SU-DHL-6 (cell line): ENCODE measurements at regions not wholly inside any gene's neighbourhood (a gene's known extent, or its start where the extent isn't known, plus 50 kb on each side); places are given as distances from the start of the nearest gene placed in this dataset.
"Not testable (repeated sequence)": the region's sequence is repeated elsewhere in the genome, so short reads cannot be mapped to it uniquely, and the experiment has no call there.

Experiments used
- EZH2phosphoT487 ChIP-seq: fragments of 200-600 bp; sonication (generic), shearing (Covaris generic); conservative IDR thresholded peaks from 2 replicates; pipeline ENCODE4 v1.6.1; 2018; ENCODE audit warnings: mild to moderate bottlenecking, antibody characterized with exemption, low read length, moderate library complexity, mixed read lengths
- TF ChIP-seq, protein P1 (sequence below): fragments of 200-600 bp; sonication (generic); IDR thresholded peaks from one replicate; pipeline ENCODE4 v1.5.1; 2017; ENCODE audit warnings: antibody characterized with exemption, mild to moderate bottlenecking, low read length, moderate library complexity; ENCODE audit not compliant: insufficient read depth, poor library complexity, severe bottlenecking

DNA sequence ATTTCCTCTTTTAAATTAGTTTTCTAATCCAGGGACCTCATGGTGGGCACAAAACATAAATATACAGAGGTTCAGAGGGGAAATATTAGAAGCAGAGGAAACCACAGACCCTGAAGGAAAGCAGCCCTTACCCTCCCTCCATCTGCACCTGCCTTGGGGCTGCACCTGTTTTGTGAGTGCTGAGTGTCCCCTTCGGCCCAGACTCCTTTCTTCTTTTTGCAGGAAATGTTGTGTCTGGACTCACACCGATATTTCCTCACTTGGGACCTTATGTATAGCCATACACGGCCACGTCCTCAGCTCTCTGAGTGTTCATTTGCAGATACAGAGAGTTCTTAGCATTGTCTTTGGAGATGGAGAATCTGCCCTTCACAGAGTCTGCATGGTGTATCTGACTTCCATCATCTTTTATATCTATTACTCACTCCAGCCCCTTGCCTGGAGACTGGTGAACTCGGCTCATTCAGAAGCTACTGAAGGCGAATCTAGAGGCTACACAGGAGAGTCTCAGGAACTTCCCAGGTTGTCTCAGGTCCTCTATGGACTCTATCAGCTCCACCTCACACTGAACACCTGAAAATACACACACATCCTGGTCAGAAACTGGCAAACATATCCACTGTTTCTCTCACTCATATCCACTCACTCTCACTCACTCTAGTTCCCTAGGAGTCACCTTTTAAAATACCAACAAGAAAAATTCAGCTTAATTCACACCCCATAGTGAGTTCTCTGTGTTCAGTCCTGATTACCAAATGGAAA lies 829.7 kb downstream of the TMEM121 start:
- TF ChIP-seq EZH2phosphoT487: not testable (repeated sequence)
- TF ChIP-seq, protein P1, sequence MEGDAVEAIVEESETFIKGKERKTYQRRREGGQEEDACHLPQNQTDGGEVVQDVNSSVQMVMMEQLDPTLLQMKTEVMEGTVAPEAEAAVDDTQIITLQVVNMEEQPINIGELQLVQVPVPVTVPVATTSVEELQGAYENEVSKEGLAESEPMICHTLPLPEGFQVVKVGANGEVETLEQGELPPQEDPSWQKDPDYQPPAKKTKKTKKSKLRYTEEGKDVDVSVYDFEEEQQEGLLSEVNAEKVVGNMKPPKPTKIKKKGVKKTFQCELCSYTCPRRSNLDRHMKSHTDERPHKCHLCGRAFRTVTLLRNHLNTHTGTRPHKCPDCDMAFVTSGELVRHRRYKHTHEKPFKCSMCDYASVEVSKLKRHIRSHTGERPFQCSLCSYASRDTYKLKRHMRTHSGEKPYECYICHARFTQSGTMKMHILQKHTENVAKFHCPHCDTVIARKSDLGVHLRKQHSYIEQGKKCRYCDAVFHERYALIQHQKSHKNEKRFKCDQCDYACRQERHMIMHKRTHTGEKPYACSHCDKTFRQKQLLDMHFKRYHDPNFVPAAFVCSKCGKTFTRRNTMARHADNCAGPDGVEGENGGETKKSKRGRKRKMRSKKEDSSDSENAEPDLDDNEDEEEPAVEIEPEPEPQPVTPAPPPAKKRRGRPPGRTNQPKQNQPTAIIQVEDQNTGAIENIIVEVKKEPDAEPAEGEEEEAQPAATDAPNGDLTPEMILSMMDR: not testable (repeated sequence)
